Islet of Langerhans (tissue), 1 donor: ENCODE measurements at regions not wholly inside any gene's neighbourhood (a gene's known extent, or its start where the extent isn't known, plus 50 kb on each side); places are given as distances from the start of the nearest gene placed in this dataset.

Source experiments
- FAIRE-seq: peaks from one replicate; lab custom pipeline; 2011; peaks lifted over from hg19 to GRCh38; lab: Jason Lieb, UNC

DNA sequence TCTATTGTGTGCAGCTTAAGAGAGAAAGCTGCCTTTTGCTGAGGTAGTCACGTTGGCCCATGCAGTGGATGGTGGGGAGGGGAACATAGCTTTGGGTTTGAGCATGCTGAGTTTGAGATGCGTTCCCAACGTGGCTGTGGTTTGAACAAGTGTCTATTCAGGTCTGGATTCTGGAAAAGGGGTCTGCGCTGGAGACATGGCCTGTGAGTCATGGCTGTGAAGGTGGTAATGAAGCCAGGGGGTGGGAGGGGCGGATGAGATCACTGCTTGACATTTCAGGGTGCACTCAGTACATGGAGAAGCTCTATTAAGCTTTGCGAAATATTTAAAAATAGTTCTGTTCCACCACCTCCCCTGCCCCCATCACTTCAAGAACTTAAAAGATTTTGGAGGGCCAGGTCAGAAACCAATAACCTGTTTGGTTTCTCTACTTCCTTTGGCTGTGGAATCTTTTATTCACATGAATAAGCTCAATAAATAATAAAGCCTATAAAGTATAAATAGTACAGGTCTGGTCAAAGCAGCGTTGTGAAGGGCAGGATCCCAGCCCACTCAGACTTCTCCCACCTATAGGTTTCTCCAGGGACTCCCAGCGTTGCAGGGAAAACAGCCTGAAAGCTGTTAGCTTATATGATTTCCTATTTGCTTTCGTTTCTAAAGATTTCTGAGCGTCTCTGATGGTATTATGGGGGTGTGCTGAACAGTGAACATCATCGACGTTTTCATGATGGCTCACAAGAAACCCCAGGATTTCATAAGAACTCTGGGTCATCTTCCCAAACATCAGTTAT, 189.9 kb downstream of the NSG2 start:
- FAIRE-seq, result no peak

DNA sequence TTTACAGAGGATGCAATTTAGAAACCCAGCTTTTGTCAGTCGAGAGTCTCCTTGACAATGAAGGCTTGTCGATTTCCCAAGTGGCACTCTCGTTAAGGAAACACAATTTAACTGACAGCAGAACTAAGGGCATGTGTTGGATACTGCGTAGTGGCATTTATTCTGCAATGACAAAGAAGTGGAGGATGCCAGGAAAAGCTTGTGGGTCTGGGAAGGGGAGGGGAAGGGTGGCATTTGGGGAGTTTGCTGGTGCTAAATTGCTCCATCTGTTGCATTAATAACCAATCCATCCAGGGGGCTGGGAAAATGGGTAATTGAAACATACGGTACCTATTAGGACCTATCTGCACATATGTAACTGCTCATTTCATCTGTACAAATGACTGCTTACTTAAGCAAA, 190.6 kb downstream of the NSG2 start:
- no peak for FAIRE-seq

DNA sequence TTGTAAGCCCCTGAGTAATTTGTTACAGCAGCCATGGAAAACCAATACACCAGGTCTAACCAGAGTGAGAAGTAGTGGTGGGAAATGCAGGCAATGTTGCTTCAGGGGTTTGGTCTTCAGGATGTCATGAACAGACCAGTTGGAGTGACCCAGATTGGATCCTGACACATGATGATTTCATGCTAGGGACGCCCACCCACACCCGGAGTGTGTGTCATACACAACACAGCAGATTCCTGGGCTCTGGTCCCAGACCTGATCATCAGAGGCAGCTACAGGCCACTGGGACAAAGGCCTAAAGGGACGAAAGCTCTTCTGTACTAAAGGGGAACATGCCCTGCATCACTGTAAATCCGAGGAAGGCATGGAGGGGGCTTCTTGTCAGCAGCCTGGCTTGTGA, 194.2 kb downstream of the NSG2 start:
- no peak for FAIRE-seq

DNA sequence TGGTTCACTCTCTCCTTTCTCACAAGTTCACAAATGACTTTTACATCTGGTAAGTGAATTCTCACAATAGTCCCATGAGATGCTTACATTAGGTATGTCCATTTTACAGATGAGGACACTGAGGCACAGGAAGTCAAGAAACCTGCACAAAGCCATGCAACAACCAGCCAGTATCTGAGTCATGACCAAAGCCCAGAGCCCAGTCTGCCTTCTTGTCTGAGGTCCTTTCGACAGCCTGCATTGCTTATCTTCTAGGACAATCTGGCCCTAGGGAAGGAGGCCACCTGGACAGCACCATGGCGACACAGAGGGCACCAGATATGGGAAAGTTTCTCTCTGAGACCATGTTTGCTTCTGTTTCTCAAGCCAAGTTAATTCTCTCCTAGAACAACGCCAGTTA, 197.1 kb downstream of the NSG2 start:
- FAIRE-seq, result no peak

DNA sequence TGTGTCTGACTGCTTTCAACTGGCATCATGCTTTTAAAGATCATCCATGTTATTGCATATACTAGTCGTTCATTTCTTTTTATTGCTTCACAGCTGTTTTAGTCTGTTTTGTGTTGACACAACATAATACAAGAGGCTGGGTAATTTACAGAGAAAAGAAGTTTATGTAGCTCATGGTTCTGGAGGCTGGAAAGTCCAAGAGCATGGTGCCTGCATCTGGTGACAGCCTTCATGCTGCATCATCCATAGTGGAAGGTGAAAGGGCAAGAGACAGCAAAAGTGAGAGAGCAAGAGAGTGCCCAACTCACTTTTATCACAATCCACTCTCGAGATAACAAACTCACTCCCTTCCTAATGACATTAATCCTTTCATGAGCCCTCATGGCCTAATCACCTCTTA, 198.4 kb downstream of the NSG2 start:
- FAIRE-seq, result no peak

DNA sequence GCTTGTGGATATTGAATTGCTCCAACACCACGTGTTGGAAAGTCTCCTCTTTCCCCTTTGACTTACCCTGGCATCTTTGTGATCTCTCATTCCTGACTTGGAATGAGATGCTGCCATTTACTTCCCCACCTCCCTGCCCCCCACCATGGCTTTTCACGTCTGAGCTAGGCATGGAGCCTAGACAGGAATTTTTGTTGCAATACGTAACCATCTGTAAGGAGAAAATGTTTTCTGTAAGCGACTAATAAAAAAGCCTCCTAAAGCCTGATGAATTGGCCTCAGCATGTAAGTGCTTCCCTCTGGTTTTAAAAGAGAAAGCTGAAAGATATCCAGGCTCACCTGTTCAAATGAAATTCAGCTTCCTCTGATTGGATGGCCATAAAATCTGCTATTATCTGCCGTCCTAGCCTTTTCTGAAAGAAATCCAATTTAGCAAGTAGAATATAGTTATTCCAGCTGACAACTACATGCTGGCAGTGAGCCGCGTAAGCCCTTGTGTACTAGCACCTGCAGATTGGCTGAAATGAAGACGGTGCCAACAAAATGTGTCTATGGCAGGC, 200.1 kb downstream of the NSG2 start:
- FAIRE-seq, result no peak

DNA sequence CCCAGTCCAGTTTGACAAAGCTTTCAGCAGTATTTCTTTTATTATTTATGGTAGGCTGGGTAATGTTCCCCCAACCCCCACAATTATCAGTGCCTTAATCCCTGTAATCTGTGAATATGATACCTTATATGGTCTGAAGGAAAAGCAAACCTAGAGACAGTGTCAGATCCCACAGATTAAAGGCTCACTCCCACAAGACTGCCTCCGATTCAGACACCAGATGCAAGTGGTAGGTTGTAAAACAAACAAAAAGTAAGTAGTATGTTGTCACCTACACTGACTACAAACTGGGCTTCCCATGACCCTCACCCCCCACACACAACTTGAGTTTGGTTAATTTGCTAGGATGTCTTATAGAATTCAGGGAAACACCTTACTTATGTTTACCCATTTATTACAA, 201.2 kb downstream of the NSG2 start:
- FAIRE-seq, result no peak

DNA sequence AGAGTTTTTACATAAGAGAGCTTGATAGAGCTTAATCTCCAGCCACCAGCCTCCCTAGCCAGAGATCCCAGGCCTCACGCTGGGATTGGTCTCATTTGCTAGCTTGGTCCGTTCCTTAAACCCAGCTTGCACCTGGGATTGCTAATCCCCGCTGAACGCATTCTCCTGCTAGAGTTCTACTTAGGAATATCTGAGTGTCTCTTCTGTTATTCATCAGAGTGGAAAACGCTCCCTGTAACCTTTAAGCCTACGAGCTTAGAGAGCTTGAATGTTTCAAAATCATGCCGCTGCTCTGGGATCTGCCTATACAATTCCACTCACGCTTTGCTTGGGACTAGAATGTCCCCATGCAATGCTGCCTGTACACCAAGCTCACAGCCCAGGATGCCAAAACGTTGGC, 201.8 kb downstream of the NSG2 start:
- no peak for FAIRE-seq

DNA sequence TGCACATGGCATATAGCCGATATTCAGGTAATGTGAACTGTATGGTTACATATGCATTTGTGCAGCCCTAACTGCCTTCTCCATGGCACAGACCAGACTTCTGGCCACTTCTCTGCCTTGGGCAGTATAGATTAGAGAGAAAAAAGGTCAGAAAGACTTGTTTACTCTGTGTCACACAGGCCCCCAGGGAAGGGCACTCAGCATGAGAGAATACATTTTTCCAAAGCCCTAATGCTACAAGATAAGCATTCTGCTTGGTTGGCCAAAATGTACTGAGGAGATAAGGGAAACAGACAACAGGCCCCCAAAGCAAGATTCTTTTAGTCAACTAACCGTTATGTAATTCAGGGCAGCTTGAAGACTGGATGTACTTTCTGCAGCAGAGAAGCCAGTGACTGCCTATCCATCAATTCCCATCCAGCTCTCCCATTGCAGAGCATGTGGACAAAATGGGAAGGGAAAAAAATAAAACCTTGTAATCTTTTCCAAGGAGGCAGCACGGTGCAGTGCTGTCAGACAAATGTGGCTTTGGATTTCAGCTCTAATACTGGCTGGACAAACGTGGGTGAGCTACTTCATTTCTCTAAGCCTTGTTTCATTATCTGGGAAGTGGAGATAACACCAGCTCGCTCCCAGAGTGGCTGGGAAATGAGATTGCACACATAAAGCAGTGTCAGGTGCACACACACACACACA, 205.9 kb downstream of the NSG2 start:
- FAIRE-seq, result no peak

DNA sequence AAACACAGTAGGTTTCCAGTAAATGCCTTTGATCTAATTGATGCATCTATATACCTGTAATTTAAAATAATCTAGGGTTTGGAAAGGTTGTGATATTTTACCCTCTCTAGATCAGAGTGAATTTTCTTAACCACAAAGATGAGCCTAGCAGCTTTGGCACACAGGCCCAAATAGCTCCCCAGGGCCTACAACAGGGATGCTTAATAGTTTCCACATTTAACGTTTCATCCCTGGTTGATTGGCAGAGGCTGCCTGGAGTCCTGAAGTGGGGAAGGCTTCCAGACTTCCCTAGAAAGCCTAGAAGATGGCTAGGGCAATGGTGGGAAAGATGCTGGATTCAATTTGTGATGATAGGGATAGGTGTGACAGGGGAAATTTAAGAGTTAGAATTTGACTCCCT, 206.6 kb downstream of the NSG2 start:
- no peak for FAIRE-seq

DNA sequence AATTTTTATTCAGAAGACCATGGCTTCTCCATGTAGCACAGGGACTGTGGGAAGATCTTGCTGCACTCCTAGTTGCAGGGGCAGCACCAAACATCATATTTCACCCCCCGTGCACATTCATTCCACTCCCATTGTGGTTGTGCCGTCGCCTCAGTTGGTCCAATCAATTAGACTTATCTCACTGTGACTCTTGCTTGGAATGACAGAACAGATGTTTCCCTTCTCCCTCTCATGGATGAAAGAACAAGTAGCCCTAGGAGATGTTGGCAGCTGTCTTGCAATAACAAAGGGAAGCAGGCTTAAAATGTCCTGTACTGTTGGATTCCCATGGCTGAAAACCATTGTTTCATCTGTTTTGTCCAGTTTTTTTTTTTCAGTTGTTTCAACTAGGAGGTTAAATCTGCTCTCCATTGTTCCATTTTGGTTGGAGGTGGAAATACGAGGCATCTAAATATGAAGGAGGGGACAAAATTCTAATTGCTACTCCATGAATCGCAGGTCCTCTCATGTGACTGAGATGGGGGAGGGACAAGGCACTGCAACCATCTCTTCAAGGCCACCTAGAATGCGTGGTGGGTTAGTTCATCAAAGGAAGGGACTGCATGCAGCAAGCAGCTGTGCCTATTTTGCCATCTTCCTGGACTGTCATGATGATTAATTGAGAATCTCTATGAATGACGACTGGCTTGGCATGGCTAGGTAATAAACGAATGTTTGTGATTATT, 214.4 kb downstream of the NSG2 start:
- FAIRE-seq, result no peak

DNA sequence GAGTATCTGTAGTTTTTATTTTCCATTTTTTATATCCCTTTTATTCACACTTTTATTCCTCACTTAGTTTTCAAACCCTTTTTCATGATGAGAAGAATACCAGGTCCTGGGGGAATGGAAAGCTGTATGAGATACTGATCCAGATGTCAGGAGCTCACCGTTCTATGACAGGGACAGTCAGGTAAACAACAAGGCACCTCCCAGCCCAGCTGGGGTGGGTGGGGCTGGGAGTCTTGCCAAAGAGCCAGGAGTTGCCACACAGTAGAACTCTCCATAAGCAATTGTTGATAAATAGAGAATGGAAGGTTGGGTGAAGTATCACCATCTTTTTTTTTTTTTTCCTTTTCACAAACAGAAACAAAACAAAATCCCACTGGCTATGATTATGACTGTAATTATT, 225.8 kb downstream of the NSG2 start:
- no peak for FAIRE-seq

DNA sequence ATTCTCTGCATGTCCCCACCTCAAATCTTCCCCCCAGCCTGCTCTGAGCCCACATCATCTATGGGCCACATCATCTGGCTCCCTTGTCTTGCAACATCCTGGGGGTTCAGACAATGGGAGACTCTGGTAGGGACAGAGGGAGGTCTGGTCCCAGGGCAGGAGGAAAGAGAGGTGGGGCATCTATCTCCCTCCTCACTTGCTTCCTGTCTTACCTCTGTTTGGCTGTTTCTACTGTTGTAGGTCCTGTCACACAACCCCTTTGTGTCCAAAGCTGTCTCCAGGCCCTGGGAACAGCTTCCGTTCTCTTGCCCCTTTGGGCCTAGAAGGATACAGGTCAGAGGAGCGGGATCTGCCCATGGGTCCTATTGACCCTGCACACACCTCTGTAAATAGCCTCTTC, 227.2 kb downstream of the NSG2 start:
- FAIRE-seq, result no peak

DNA sequence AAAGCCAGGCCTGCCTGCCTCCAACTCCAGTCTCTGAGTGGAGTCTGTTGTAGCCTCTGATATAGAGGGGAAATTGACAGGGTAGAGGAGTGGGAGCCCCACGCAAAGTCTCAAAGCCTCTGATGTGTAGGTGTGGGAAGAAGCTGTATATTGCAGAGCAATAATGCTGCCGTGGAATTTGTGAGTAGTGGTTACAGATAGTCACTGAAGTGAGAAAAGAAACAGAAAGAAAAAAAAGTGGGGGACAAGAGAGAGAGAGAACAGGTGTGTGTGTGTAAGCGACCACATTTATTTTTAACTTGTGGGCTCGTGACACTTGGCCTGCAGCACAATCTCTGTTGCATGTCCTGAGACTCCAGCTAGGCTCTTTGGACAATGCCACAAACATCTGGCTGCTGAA, 227.8 kb downstream of the NSG2 start:
- no peak for FAIRE-seq

DNA sequence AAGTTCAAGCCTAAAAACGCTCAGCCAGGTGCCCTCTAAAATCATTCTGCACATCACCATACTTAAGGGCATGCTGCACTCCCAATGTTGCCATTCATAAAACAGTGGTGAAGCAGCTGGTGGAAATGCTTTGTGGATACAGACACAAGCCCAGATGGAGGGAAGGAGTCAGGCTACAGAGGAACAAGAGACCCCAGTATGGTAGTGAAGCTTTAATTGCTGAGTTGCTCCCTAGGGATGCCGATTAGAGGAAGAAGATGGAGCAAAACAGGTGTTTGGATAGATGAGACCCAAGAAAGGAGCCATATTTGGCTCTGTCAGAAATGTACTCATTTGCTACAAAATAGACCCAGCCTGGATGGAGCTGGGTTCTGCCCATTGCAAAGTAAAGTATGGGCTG, 230.5 kb downstream of the NSG2 start:
- no peak for FAIRE-seq

DNA sequence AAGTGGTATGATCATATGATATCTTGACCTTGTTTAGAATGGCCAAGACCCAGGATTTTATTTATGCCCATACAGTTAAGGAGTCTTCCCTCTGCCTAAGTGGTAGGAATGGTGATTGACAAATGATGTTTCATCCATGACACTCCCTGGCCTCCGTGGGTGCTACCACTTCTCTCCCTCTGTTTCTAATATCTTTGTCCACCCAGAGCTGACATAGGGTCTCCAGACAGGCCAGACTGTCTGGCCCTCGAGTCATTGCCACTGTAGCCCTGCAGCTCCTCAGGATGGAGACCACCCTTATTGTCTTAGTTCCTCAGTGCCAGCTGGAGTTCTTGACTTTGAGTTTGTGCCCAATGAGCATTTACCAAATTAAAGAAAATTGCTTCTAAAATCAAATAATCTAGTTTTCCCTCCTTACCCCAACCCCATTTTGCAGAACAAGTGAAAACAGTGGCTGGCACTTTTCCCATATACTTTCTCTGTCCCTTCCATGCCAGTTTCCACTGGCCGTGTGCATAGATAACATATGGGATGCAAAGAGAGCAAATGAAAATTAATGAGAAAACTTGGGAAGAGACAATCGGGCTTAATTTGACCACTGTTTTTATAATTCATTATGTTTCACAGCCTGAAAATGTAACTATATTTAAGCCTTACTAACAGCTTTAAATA, 235.7 kb downstream of the NSG2 start:
- no peak for FAIRE-seq

DNA sequence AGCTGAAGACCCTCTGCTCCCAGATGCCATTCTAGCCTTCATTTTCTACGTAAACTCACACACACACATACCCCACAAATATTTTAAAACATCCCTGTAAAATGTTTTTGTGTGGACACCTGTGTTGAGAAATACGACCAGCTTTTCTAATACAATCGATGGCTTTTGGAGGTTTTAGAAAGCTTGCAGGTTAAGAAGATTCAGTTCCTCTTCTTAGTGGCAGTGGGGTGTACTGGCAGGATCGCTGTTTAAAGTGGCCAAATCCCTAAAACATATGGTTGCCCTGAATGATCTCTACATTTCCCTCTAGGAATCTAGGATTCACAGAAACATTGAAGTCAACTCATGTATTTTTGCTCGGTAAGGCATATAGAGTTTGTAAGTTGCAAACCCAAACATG, 236.3 kb downstream of the NSG2 start:
- no peak for FAIRE-seq

DNA sequence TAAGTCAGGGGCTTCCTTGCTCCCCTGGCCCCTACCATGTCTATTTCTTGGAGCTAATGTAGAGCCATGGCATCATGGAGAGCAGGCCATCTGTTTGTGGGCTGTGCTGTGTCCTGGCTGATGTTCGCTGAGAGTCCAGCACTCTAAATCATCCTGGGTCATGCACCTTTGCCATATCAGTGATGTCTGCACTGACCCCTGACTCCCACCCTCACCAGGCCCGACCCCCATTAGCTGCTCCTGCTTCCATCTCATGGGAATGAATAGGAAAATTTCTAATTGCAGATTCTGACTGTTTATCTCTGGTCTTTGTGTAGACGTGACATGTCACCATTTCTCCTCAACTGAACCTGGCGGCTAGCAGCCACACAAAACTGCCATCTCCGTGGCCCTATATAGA, 236.9 kb downstream of the NSG2 start:
- no peak for FAIRE-seq

DNA sequence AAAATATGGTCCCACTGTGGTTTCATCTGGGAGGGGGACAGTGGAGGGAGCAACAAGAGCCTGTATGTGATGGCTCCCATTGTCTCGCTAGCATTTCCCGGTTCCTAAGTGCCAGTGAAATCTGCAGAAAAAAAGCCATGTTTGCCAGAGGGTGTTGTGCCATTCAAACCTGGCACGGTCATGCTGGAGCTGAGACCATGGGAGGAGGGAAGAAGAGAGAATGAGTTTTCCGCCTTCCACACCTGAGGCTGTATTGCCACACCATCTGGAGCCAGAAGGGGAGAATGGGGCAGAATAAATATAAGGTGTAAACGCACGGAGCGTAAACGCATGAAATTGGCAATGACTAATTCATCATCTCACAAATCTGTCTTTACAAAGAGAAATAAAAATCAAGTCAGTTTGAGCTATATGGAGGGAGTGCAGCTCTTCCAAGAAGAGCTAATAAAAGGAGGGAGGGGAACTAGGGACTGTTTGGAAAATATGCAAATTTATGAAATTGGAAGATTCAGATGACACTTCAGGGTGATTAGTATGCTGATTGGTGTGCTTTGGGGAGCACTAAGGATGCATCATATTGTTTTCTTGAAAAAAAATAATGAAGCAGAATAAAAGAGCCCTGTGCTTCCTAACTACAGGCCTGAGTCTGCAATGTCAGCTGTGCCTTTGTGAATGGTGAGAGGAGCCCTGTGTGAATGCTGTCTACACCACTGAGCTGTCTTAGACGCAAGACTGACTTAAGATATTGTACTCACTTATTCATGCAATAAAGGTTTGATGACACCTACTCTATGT, 237.9 kb downstream of the NSG2 start:
- FAIRE-seq, result no peak

DNA sequence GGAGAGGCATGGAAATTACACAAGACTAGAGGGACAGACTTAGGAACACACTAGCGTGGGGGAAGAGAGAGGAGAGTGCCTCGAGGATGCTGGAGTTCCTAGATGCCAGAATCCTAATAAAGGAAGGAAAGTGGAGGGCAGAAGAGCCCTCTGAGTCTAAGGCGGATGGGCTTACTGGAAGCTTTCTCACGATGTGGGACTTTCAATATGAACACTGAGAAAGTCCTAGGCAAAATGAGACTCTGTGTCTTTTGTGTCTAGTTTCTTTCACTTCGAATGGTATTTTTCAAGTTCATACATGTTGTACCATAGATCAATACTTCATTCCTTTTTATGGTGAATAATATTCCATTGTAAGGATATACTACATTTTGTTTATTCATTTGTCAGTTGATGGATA, 239.4 kb downstream of the NSG2 start:
- FAIRE-seq, result no peak

DNA sequence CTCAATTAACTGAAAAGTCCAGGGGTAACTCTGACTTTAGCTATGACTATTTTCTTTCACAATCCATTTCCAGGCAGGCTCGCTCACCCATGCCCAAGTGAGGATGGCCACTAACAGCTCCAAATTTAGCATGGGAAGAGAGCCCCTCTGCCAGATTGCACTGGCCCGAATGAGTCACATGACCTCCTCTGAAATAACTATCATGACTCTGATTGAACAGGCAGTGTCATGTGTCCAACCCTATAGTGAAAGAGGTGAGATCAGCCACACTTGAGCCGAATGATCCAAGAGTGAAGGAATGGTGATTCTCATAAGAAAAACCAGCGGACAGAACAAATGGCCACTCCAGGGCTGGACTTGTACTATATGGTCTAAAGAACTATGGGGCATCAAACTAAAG, 242.3 kb downstream of the NSG2 start:
- no peak for FAIRE-seq

DNA sequence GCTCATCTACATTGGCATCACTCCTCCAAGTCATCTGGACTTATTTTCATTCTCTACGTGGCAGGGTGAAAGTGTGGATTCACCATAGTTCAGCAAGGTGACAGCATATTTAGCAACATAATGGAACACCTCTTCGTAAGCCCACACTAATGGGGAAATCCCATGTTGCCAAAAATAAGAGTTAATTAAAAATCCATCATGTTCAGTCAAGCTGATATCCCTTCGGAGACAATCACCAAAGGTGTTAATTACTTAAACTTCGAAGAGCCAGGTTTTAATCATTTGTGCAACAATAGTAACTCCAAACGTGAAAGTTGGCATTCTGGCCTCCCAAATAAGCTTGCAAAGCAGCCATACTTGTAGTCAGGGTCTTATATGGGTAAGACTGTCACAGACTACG, 242.9 kb downstream of the NSG2 start:
- no peak for FAIRE-seq
